Stomach (tissue), 8 donors: ENCODE measurements at regions not wholly inside any gene's neighbourhood (a gene's known extent, or its start where the extent isn't known, plus 50 kb on each side); places are given as distances from the start of the nearest gene placed in this dataset.

Experiments used
- DNase-seq, 2 donors: peaks; one replicate each; pipeline versions ENCODE4 v3.0.0 to v3.0.0-alpha.2; 2013 to 2019
- H3K27ac ChIP-seq, 5 donors: fragments of 200-600 bp in 4 of 5; sonication (generic) in 4 of 5; one replicate each; pipeline ENCODE4 v1.5.1; 2013 to 2019; ENCODE audit warnings: mild to moderate bottlenecking in 1 of 5, moderate library complexity in 1 of 5
- H3K27me3 ChIP-seq, 3 donors: fragments of 200-600 bp; sonication (generic); one replicate each; pipeline ENCODE4 v1.5.1; 2017 to 2019; ENCODE audit warnings: mixed run types in 1 of 3
- H3K36me3 ChIP-seq, 4 donors: fragments of 200-600 bp; sonication (generic); 1 replicate in 3 of 4; 2 replicates in 1 of 4; pipeline ENCODE4 v1.5.1; 2016 to 2019
- H3K4me1 ChIP-seq, 4 donors: fragments of 200-600 bp; sonication (generic); one replicate each; pipeline ENCODE4 v1.5.1; 2016 to 2019
- H3K4me3 ChIP-seq, 4 donors: fragments of 200-600 bp; sonication (generic) in 3 of 4; one replicate each; pipeline ENCODE4 v1.5.1; 2016 to 2019; ENCODE audit warnings: mild to moderate bottlenecking in 1 of 4
- H3K9me3 ChIP-seq, 4 donors: fragments of 200-600 bp; sonication (generic); one replicate each; pipeline ENCODE4 v1.5.1; 2016 to 2019
- EP300 ChIP-seq: sonication (generic); formaldehyde crosslinking; IDR thresholded peaks from one replicate; pipeline ENCODE4 v1.6.1; 2017; ENCODE audit warnings: antibody characterized with exemption
- POLR2A ChIP-seq, 4 donors: fragments of 450-650 bp; IDR thresholded peaks; one replicate each; pipeline ENCODE4 v1.6.1; 2016; ENCODE audit warnings: antibody characterized with exemption in 4 of 4, control low read depth in 2 of 4, mild to moderate bottlenecking in 1 of 4, moderate library complexity in 1 of 4
- POLR2AphosphoS5 ChIP-seq, 3 donors: sonication (generic); formaldehyde crosslinking; IDR thresholded peaks; one replicate each; pipeline ENCODE4 v1.6.1; 2016; ENCODE audit warnings: antibody characterized with exemption in 3 of 3
- WGBS, 5 donors: extraction: QIAGEN DNeasy Blood & Tissue Kit in 3 of 5; methylation state at CpG; one replicate each; pipeline versions ENCODE4 v1.1.5 to v1.1.7; 2013 to 2018; 5-methylcytosine and 5-hydroxymethylcytosine counted together
- intact Hi-C: fragments of 100-400 bp; cut with DNase I; formaldehyde crosslinking; loops from one replicate; pipeline ENCODE4 v1.15.1; 2023; ENCODE audit warnings: low total_unique reads
- TF ChIP-seq, protein P1 (sequence below), 7 experiments: fragments of 450-650 bp in 4 of 7; fragments of 200-600 bp in 3 of 7; sonication (generic) in 3 of 7; IDR thresholded peaks; one replicate each; pipeline ENCODE4 v1.5.1; 2016 to 2019; ENCODE audit warnings: antibody characterized with exemption in 7 of 7, control low read depth in 2 of 7, mild to moderate bottlenecking in 1 of 7
- donor health status: healthy with polysubstance abuse.
- donor health status: Bipolar disorder and iron deficiency.
- donor health status: healthy.

GRCh38 chr1:81371864-81372263 lies 428.9 kb upstream of the ADGRL2 start:
- Histone ChIP-seq H3K4me1 (no peaks in the 10 kb centered on the region), H3K36me3 (no peaks in the 10 kb centered on the region), H3K27me3 (no peaks in the 10 kb centered on the region), H3K9me3 (peaks cover 0 to 4% (median 0%) of the 10 kb centered on the region in 4 donors), H3K27ac (no peak overlapping the region), H3K4me3 (no peak overlapping the region)
- DNase-seq, result no peak
- TF ChIP-seq EP300 (no peak), POLR2AphosphoS5 (IDR thresholded peaks at IDR 0.05) (no peak), POLR2A (IDR thresholded peaks at IDR 0.05) (no peak)
- TF ChIP-seq, protein P1, sequence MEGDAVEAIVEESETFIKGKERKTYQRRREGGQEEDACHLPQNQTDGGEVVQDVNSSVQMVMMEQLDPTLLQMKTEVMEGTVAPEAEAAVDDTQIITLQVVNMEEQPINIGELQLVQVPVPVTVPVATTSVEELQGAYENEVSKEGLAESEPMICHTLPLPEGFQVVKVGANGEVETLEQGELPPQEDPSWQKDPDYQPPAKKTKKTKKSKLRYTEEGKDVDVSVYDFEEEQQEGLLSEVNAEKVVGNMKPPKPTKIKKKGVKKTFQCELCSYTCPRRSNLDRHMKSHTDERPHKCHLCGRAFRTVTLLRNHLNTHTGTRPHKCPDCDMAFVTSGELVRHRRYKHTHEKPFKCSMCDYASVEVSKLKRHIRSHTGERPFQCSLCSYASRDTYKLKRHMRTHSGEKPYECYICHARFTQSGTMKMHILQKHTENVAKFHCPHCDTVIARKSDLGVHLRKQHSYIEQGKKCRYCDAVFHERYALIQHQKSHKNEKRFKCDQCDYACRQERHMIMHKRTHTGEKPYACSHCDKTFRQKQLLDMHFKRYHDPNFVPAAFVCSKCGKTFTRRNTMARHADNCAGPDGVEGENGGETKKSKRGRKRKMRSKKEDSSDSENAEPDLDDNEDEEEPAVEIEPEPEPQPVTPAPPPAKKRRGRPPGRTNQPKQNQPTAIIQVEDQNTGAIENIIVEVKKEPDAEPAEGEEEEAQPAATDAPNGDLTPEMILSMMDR (IDR thresholded peaks at IDR 0.05), result no peak
- intact Hi-C loops, result no loop called here
- WGBS, 5 donors, result 59 to 82% (median 74%) methylated on average over 3 of the region's 3 CpGs

DNA sequence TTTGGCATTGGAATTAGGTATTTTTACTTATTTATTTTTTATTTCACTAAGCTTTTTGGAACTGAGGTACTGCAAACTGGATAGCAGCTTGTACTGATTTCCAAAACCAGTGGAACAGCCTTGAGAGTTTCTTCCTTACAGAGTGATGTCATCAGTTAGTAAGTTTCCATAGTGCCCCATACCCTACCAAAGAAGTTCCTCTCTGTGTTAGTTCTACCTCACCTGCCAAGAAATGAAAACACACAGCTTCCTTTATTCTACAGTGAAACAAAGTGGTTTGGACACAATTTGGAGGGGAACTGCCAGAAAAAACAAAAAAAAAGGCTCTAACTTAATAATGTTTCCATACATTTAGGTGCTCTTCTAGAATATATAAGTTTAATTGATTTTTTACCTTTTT lies 430.9 kb upstream of the ADGRL2 start:
- no peak for TF ChIP-seq POLR2A (IDR thresholded peaks at IDR 0.05)
- no peak for TF ChIP-seq POLR2AphosphoS5 (IDR thresholded peaks at IDR 0.05)
- TF ChIP-seq, protein P1 (IDR thresholded peaks at IDR 0.05), result no peak
- no peak for TF ChIP-seq EP300
- no peaks in the 10 kb centered on the region for H3K36me3 ChIP-seq
- peak in 1 of 2 donors; percentile 33 for DNase-seq
- no peaks in the 10 kb centered on the region for H3K27me3 ChIP-seq
- H3K4me3 ChIP-seq, result no peak overlapping the region
- peaks cover 0 to 4% (median 0%) of the 10 kb centered on the region in 4 donors for H3K9me3 ChIP-seq
- H3K27ac ChIP-seq, result no peak overlapping the region
- intact Hi-C loops, result no loop called here
- H3K4me1 ChIP-seq, result no peaks in the 10 kb centered on the region

- Histone ChIP-seq H3K4me3 (no peak overlapping the region), H3K27me3 (no peaks in the 10 kb centered on the region), H3K9me3 (peaks cover 0 to 4% (median 0%) of the 10 kb centered on the region in 4 donors), H3K4me1 (no peaks in the 10 kb centered on the region), H3K36me3 (no peaks in the 10 kb centered on the region), H3K27ac (no peak overlapping the region)
- no peak for TF ChIP-seq EP300
- TF ChIP-seq POLR2AphosphoS5 (IDR thresholded peaks at IDR 0.05), result no peak
- TF ChIP-seq POLR2A (IDR thresholded peaks at IDR 0.05), result no peak
- TF ChIP-seq, protein P1 (IDR thresholded peaks at IDR 0.05), result no peak
- intact Hi-C loops, result no loop called here
- DNase-seq, result no peak
Measured at GRCh38 chr1:81366173-81366572, 434.6 kb upstream of the ADGRL2 start.

DNA sequence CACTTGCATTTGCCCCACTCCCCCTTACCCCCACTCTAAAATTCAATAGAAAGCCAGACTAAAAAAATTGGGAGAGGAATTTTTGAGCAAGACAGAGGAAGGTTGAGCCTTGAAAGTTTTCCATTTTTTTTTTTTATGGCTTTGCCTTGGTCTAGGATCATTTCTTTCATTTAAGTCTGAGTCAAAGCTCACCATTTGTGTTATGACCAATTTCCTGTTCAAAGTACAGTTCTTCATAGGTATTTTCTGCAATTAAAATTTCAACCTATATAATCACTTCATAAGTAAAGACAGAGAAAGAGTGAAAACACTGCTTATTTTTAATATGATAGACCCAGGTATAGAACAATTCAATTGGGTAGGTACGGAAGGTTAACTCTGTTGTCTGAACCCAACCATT lies 436.6 kb upstream of the ADGRL2 start:
- WGBS, 5 donors, result 91 to 97% (median 96%) methylated on average over 1 of the region's 1 CpG
- intact Hi-C loops, result no loop called here
- TF ChIP-seq, protein P1 (IDR thresholded peaks at IDR 0.05), result no peak
- TF ChIP-seq POLR2AphosphoS5 (IDR thresholded peaks at IDR 0.05) (no peak), POLR2A (IDR thresholded peaks at IDR 0.05) (no peak)
- no peaks in the 10 kb centered on the region for H3K36me3 ChIP-seq
- no peaks in the 10 kb centered on the region for H3K4me1 ChIP-seq
- H3K9me3 ChIP-seq, result peaks cover 0 to 4% (median 0%) of the 10 kb centered on the region in 4 donors
- no peak for DNase-seq
- no peak overlapping the region for H3K27ac ChIP-seq
- H3K4me3 ChIP-seq, result no peak overlapping the region
- no peaks in the 10 kb centered on the region for H3K27me3 ChIP-seq
